Activated T-cell treated with anti-CD3 and anti-CD28 coated beads, Interleukin-2, amount 50 U/mL, for 24 hours (primary cell): ENCODE measurements at regions not wholly inside any gene's neighbourhood (a gene's known extent, or its start where the extent isn't known, plus 50 kb on each side); places are given as distances from the start of the nearest gene placed in this dataset.
"Not testable (repeated sequence)": the region's sequence is repeated elsewhere in the genome, so short reads cannot be mapped to it uniquely, and the experiment has no call there.

ENCODE experiments used
- DNase-seq: peaks from one replicate; pipeline ENCODE4 v3.0.0-alpha.2; 2020
- H3K27ac Mint-ChIP-seq: 2 replicates; pipeline ENCODE4 v1.8.0; 2020; ENCODE audit warnings: mild to moderate bottlenecking, mixed read lengths
- H3K27me3 Mint-ChIP-seq: 2 replicates; pipeline ENCODE4 v1.8.0; 2020; ENCODE audit warnings: mixed read lengths
- H3K36me3 Mint-ChIP-seq: 2 replicates; pipeline ENCODE4 v1.8.0; 2020; ENCODE audit warnings: low read depth, mixed read lengths
- H3K4me1 Mint-ChIP-seq: 2 replicates; pipeline ENCODE4 v1.8.0; 2020; ENCODE audit warnings: low read depth, mixed read lengths
- H3K4me3 Mint-ChIP-seq: 2 replicates; pipeline ENCODE4 v1.8.0; 2020; ENCODE audit warnings: mild to moderate bottlenecking, moderate library complexity, mixed read lengths
- H3K9me3 Mint-ChIP-seq: 2 replicates; pipeline ENCODE4 v1.8.0; 2020; ENCODE audit warnings: mixed read lengths

GRCh38 chr17:34485999-34486398 lies 93.4 kb upstream of the TMEM132E start:
- peaks cover 1% of the 10 kb centered on the region for H3K4me1 Mint-ChIP-seq
- H3K27me3 Mint-ChIP-seq, result peaks cover 65% of the 10 kb centered on the region
- H3K4me3 Mint-ChIP-seq, result no peak overlapping the region
- no peaks in the 10 kb centered on the region for H3K9me3 Mint-ChIP-seq
- H3K27ac Mint-ChIP-seq, result no peak overlapping the region
- H3K36me3 Mint-ChIP-seq, result no peaks in the 10 kb centered on the region
- no peak for DNase-seq

GRCh38 chr17:34484193-34484733 lies 95.1 kb upstream of the TMEM132E start:
- Mint-ChIP-seq H3K36me3 (no peaks in the 10 kb centered on the region), H3K4me1 (peaks cover 1% of the 10 kb centered on the region), H3K27me3 (peaks cover 63% of the 10 kb centered on the region), H3K27ac (no peak overlapping the region), H3K9me3 (no peaks in the 10 kb centered on the region), H3K4me3 (no peak overlapping the region)
- no peak for DNase-seq

DNA sequence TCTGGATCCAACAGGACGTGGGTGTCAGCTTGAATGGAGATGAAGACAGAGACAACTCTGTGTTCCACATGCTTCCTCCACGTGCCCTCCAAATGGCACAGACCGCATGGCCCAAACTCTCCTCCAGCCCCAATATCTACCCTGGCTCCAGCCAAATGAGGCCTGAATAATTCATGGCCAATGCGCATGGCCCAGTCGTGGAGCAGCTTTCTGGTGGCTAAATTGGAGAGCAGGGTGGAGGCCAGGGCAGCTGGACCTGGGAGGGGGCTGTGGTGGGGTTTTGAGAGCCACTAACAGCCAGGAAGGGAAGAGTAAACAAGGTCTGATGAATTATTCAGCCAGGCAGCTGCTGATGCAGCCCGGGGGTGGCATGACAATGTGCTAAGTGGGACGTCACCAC lies 96.7 kb upstream of the TMEM132E start:
- Mint-ChIP-seq H3K36me3 (no peaks in the 10 kb centered on the region), H3K4me1 (peaks cover 1% of the 10 kb centered on the region), H3K27me3 (peaks cover 60% of the 10 kb centered on the region), H3K27ac (no peak overlapping the region), H3K9me3 (no peaks in the 10 kb centered on the region), H3K4me3 (no peak overlapping the region)
- no peak for DNase-seq

- no peaks in the 10 kb centered on the region for H3K36me3 Mint-ChIP-seq
- H3K4me3 Mint-ChIP-seq, result no peak overlapping the region
- no peak overlapping the region for H3K27ac Mint-ChIP-seq
- DNase-seq, result no peak
- H3K9me3 Mint-ChIP-seq, result no peaks in the 10 kb centered on the region
- H3K27me3 Mint-ChIP-seq, result peaks cover 53% of the 10 kb centered on the region
- peaks cover 1% of the 10 kb centered on the region for H3K4me1 Mint-ChIP-seq
Measured at GRCh38 chr17:34481779-34482178, 97.6 kb upstream of the TMEM132E start.

DNA sequence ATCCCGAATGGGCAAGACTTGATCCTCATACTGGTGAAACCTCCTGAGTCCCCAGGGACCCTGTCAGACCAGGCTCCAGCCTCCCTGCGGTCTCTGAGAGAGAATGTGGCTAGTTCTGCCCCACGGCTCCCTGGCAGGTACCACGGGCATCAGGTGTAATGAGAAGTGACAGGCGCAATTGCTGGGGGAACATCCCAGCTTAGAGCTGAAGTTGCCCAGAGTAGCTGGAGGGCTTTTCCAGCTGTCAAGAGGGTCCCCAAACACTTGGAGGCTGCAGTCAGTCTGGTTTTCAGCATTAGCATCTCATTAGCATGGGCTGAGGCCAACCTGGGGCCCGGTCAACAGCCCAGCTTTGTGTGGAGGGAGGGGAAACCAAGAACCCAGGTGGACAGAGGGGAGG lies 100.0 kb upstream of the TMEM132E start:
- Mint-ChIP-seq H3K4me3 (no peak overlapping the region), H3K27me3 (peaks cover 36% of the 10 kb centered on the region), H3K9me3 (no peaks in the 10 kb centered on the region), H3K36me3 (no peaks in the 10 kb centered on the region), H3K27ac (no peak overlapping the region), H3K4me1 (no peaks in the 10 kb centered on the region)
- no peak for DNase-seq

DNA sequence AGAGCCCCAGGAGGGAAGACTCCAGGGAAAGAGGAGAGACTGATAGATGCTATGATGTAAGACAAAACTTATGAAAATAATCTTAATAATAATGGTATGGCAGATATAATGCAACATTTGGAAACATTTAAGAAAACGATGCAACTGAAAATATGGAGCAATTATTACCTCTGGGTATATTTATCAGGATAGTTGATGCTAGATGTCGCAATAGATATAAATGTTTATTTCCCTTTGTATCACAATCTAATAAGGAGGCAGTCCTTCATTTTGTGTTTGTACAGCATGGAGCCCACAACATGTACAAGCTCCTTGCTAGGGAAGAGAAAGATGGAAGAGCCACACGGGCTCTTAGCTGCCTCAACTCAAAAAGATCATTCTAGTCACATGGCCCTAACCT lies 101.1 kb upstream of the TMEM132E start:
- Mint-ChIP-seq H3K27me3 (peaks cover 28% of the 10 kb centered on the region), H3K4me3 (no peak overlapping the region), H3K36me3 (no peaks in the 10 kb centered on the region), H3K4me1 (no peaks in the 10 kb centered on the region), H3K9me3 (no peaks in the 10 kb centered on the region), H3K27ac (no peak overlapping the region)
- no peak for DNase-seq

DNA sequence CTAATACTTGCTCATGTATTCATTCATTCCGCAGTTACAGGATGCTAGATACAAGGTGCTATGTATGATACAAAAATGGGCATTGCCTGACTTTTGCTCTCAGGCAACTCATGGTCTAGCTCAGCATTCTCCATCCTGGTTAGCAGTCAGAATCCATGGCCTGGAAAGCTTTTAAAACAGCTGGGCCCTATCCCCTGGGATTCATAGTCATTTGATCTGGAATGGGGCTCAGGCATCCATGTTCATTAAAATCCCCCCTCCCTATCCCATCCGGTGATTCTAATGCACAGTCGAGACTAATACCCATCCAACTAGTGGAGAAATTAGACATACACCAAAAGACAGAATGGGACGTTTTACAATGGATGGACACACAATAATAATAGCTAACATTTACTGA lies 104.1 kb upstream of the TMEM132E start:
- no peak overlapping the region for H3K27ac Mint-ChIP-seq
- no peaks in the 10 kb centered on the region for H3K36me3 Mint-ChIP-seq
- no peak for DNase-seq
- no peaks in the 10 kb centered on the region for H3K4me1 Mint-ChIP-seq
- no peaks in the 10 kb centered on the region for H3K9me3 Mint-ChIP-seq
- peaks cover 13% of the 10 kb centered on the region for H3K27me3 Mint-ChIP-seq
- no peak overlapping the region for H3K4me3 Mint-ChIP-seq

DNA sequence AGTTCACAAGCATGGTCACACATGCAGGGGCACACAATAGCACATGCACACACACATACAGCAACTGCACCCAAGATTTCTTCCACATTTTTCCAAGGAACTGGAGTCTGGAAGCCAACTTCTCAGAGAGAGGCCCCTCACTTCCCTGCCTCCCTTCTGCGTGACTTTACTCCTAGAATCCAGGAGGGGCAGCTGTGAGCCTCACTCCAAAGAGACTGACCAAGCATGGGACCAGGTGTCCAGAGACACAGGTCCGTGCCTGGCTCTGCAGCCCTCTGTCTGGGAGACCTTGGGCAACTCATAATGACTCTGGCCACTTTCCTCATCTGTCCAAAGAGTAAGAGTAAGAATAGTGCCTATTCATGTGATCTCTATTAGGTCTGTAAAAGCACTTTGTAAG lies 104.7 kb upstream of the TMEM132E start:
- no peak overlapping the region for H3K4me3 Mint-ChIP-seq
- no peaks in the 10 kb centered on the region for H3K4me1 Mint-ChIP-seq
- H3K27me3 Mint-ChIP-seq, result peaks cover 8% of the 10 kb centered on the region
- no peak for DNase-seq
- no peaks in the 10 kb centered on the region for H3K36me3 Mint-ChIP-seq
- no peaks in the 10 kb centered on the region for H3K9me3 Mint-ChIP-seq
- no peak overlapping the region for H3K27ac Mint-ChIP-seq

- no peaks in the 10 kb centered on the region for H3K9me3 Mint-ChIP-seq
- H3K27ac Mint-ChIP-seq, result no peak overlapping the region
- no peaks in the 10 kb centered on the region for H3K36me3 Mint-ChIP-seq
- H3K27me3 Mint-ChIP-seq, result peaks cover 8% of the 10 kb centered on the region
- H3K4me1 Mint-ChIP-seq, result no peaks in the 10 kb centered on the region
- DNase-seq, result no peak
- H3K4me3 Mint-ChIP-seq, result no peak overlapping the region
Measured at GRCh38 chr17:34472363-34472762, 107.0 kb upstream of the TMEM132E start.

DNA sequence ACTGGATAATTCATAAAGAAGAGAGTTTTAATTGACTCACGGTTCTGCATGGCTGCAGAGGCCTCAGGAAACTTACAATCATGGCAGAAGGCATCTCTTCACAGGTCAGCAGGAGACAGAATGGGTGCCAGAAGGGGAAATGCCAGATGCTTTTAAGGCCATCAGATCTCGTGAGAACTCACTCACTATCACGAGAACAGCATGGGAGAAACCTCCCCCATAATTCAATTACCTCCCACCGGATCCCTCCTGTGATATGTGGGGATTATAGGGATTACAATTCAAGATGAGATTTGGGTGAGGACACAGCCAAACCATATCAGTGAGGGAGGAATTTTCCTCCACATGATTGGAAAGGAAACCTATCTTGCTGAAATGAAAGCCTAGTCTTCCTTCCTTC lies 108.1 kb upstream of the TMEM132E start:
- not testable (repeated sequence) for H3K27me3 Mint-ChIP-seq, H3K36me3 Mint-ChIP-seq, H3K27ac Mint-ChIP-seq, H3K4me3 Mint-ChIP-seq, DNase-seq, H3K9me3 Mint-ChIP-seq, H3K4me1 Mint-ChIP-seq

DNA sequence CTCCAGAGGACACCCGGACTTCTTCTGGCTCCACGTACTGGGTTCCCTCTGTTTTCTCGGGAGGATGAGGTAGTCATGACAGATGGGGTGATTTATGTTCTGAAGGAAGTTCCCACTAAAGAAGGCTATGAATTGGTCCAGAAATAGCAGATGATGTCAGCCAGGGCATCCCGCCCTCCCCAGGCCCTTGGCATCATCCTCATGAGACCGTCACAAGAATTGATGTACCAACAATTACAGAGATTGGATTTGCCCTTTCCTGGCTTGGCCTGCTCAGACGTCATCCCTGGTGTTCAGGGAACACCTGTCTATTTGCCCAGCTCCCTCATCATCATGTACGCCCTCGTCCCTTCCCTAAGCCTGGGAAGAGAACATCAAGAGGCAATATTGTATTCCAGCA lies 102.8 kb upstream of the CCL1 start:
- no peak for DNase-seq
- Mint-ChIP-seq H3K4me3 (no peak overlapping the region), H3K36me3 (no peaks in the 10 kb centered on the region), H3K9me3 (no peaks in the 10 kb centered on the region), H3K27me3 (peaks cover 20% of the 10 kb centered on the region), H3K4me1 (no peaks in the 10 kb centered on the region), H3K27ac (no peak overlapping the region)

DNA sequence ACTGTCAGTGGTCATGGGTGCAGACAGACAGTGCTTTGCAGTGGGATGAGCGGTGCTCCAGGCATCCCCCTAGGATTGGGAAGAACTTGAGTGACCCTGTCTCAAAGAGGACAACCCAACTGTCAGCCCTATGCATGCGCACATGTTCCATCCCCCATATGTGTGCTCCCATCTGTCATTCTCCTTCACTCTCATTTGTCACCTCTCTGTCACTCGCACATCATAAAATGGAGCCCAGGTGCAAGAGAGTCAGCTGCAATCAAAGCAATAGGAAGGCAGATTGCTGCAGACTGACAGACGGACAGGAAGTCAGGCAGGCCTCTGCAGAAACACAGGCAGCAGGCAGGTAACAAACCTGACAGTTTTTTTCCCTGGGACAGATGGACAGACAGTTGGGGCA lies 101.8 kb upstream of the CCL1 start:
- Mint-ChIP-seq H3K27ac (no peak overlapping the region), H3K9me3 (no peaks in the 10 kb centered on the region), H3K36me3 (no peaks in the 10 kb centered on the region), H3K4me1 (no peaks in the 10 kb centered on the region), H3K4me3 (no peak overlapping the region), H3K27me3 (peaks cover 26% of the 10 kb centered on the region)
- DNase-seq, result no peak

GRCh38 chr17:34458266-34458665 lies 95.2 kb upstream of the CCL1 start:
- peaks cover 62% of the 10 kb centered on the region for H3K27me3 Mint-ChIP-seq
- no peak overlapping the region for H3K27ac Mint-ChIP-seq
- H3K9me3 Mint-ChIP-seq, result no peaks in the 10 kb centered on the region
- no peaks in the 10 kb centered on the region for H3K4me1 Mint-ChIP-seq
- no peak for DNase-seq
- H3K4me3 Mint-ChIP-seq, result no peak overlapping the region
- H3K36me3 Mint-ChIP-seq, result no peaks in the 10 kb centered on the region

- Mint-ChIP-seq H3K27me3 (peaks cover 75% of the 10 kb centered on the region), H3K4me1 (no peaks in the 10 kb centered on the region), H3K36me3 (no peaks in the 10 kb centered on the region), H3K4me3 (no peak overlapping the region), H3K9me3 (no peaks in the 10 kb centered on the region), H3K27ac (no peak overlapping the region)
- DNase-seq, result no peak
Measured at GRCh38 chr17:34456121-34456520, 93.1 kb upstream of the CCL1 start.

GRCh38 chr17:34452769-34453168 lies 89.7 kb upstream of the CCL1 start:
- Mint-ChIP-seq H3K27me3 (peaks cover 61% of the 10 kb centered on the region), H3K9me3 (no peaks in the 10 kb centered on the region), H3K4me1 (no peaks in the 10 kb centered on the region), H3K4me3 (no peak overlapping the region), H3K27ac (no peak overlapping the region), H3K36me3 (no peaks in the 10 kb centered on the region)
- no peak for DNase-seq

DNA sequence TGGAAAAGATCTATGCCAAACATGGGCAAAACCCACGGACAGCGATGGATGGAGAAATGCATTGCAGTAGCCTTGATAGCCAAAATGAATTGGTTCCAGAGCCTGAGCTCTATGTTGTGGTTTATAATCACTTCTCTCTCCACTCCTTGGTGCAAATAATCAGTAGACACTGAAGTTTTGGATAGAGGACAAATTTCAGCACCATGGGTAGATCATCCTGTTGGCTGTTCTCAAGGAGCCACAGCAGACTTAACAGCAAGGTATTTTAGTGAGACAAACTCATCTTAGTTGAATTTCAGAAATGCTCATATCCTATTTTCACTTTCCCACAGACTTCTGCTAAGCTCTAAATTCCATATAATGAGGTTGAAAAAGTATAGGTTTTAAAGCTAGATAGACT lies 88.3 kb upstream of the CCL1 start:
- Mint-ChIP-seq H3K4me1 (no peaks in the 10 kb centered on the region), H3K36me3 (no peaks in the 10 kb centered on the region), H3K9me3 (no peaks in the 10 kb centered on the region), H3K27ac (no peak overlapping the region), H3K4me3 (no peak overlapping the region), H3K27me3 (peaks cover 57% of the 10 kb centered on the region)
- no peak for DNase-seq
